Kidney (tissue), 13 donors: ENCODE measurements at regions not wholly inside any gene's neighbourhood (a gene's known extent, or its start where the extent isn't known, plus 50 kb on each side); places are given as distances from the start of the nearest gene placed in this dataset.

ENCODE experiments used
- DNase-seq, 5 donors: peaks; one replicate each; pipeline ENCODE4 v3.0.0-alpha.2; 2013 to 2020
- FAIRE-seq: peaks from 2 replicates; lab custom pipeline; 2012; peaks lifted over from hg19 to GRCh38; lab: Jason Lieb, UNC
- H3K27ac ChIP-seq, 2 donors: one replicate each; pipeline ENCODE4 v1.7.0; 2013; ENCODE audit warnings: low read depth in 2 of 2, low read length in 2 of 2, inconsistent platforms in 1 of 2
- H3K27me3 ChIP-seq: one replicate; pipeline ENCODE4 v1.7.1; 2013; ENCODE audit warnings: low read length, inconsistent platforms; ENCODE audit not compliant: control insufficient read depth, insufficient read depth
- H3K36me3 ChIP-seq, 3 donors: one replicate each; pipeline versions ENCODE4 v1.7.0 to v1.7.1; 2013; ENCODE audit warnings: low read length in 3 of 3, control low read depth in 1 of 3, inconsistent platforms in 1 of 3; ENCODE audit not compliant: insufficient read depth in 3 of 3, control insufficient read depth in 2 of 3
- H3K4me1 ChIP-seq, 3 donors: one replicate each; pipeline versions ENCODE4 v1.7.0 to v1.7.1; 2013; ENCODE audit warnings: low read length in 3 of 3, inconsistent platforms in 1 of 3, low read depth in 1 of 3; ENCODE audit not compliant: control insufficient read depth in 2 of 3, insufficient read depth in 2 of 3
- H3K4me3 ChIP-seq, 3 donors: one replicate each; pipeline versions ENCODE4 v1.7.0 to v1.8.1; 2013; ENCODE audit warnings: low read length in 3 of 3, control low read depth in 1 of 3, inconsistent platforms in 1 of 3
- H3K9ac ChIP-seq, 3 donors: one replicate each; pipeline versions ENCODE4 v1.7.0 to v1.7.1; 2013; ENCODE audit warnings: low read length in 3 of 3, control low read depth in 1 of 3, inconsistent platforms in 1 of 3
- H3K9me3 ChIP-seq, 3 donors: one replicate each; pipeline versions ENCODE4 v1.7.0 to v1.7.1; 2013; ENCODE audit warnings: low read length in 3 of 3, control low read depth in 1 of 3, inconsistent platforms in 1 of 3; ENCODE audit not compliant: control insufficient read depth in 2 of 3, insufficient read depth in 1 of 3
- CTCF ChIP-seq: IDR thresholded peaks from 3 replicates; pipeline ENCODE4 v1.5.1; 2012; ENCODE audit warnings: mild to moderate bottlenecking, moderate library complexity, borderline replicate concordance; ENCODE audit not compliant: insufficient read depth; ENCODE audit errors: extremely low read depth
- intact Hi-C: fragments of 100-400 bp; cut with DNase I; formaldehyde crosslinking; loops from one replicate; pipeline ENCODE4 v1.11.1; 2022
- donor health status: control.
- donor health status: control.
- donor health status: control.
- donor health status: control.
- donor health status: control.
- donor health status: DM: yes; HTN: yes; CAD: no.
- donor health status: Normal renal cell carcinoma (clear cell type).

GRCh38 chr4:52234561-52235440, 183.7 kb downstream of the SPATA18 start:
- H3K4me3 ChIP-seq = peak overlapping the region in 2 of 3 donors; percentile 4 to 15
- no peak overlapping the region for H3K27ac ChIP-seq
- no peaks in the 10 kb centered on the region for H3K36me3 ChIP-seq
- DNase-seq (peak in 3 of 5 donors; percentile 18 to 89 (median 77)), FAIRE-seq (peak; percentile 91)
- peak; percentile 53 for TF ChIP-seq CTCF
- H3K4me1 ChIP-seq = peaks cover 0 to 6% (median 4%) of the 10 kb centered on the region in 3 donors
- no peak overlapping the region for H3K9ac ChIP-seq
- H3K27me3 ChIP-seq = no peaks in the 10 kb centered on the region
- no peaks in the 10 kb centered on the region for H3K9me3 ChIP-seq
- intact Hi-C loops = no loop called here

DNA sequence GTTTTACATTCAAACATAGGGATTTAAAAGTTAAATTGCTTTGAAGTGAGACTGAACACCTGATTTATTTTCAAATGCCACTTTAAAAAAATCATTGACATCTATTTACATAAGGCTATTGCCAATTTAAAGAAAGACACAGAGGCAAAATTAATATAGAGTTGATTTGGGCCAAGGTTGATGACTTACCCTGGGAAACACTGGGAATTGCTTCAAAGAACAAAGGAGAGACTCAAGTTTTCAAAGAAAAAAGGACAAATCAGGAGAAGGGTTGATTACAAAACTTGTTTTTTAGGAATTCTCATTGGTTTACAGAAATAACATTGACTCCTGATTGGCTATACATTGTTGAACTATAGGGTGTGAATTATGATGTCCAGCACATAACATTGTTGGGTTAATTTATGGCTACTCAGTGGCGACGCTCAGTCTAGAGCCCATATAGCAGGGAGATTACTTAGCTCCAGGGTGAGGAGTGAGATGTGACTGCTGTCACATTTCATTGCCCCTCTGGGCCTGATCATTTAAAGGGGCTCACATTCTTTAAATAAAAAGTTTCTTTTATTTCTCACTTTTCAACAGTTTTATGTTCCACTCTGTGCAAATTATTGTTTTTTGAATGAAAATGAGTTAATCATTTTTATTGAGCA, 184.6 kb downstream of the SPATA18 start:
- H3K36me3 ChIP-seq = no peaks in the 10 kb centered on the region
- no peak overlapping the region for H3K9ac ChIP-seq
- DNase-seq (peak in 3 of 5 donors; percentile 46 to 94 (median 80)), FAIRE-seq (no peak)
- H3K4me1 ChIP-seq = peaks cover 0 to 6% (median 4%) of the 10 kb centered on the region in 3 donors
- no peak overlapping the region for H3K27ac ChIP-seq
- intact Hi-C loops = no loop called here
- no peaks in the 10 kb centered on the region for H3K9me3 ChIP-seq
- no peak for TF ChIP-seq CTCF
- no peak overlapping the region for H3K4me3 ChIP-seq
- H3K27me3 ChIP-seq = no peaks in the 10 kb centered on the region

DNA sequence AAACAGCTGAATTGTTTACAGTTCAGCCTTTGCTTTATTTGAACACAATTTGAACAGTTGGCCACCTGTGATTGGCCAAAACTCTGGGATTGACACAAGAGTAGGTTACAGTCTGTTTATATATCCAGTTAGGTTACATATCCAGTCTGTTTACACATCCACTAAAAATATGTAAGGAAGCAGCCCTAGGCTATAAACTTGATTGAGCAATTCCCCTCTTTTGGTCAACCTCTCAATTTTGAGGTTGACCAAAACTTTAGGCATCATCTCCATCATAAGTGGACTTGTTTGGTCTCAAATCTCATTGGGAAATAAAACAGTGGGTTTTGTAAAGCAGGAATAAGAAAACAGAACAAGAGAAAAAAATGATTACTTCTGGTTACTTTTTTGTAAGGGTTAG, 190.8 kb downstream of the SPATA18 start:
- Histone ChIP-seq H3K4me3 (no peak overlapping the region), H3K9me3 (peaks cover 0 to 3% (median 0%) of the 10 kb centered on the region in 3 donors), H3K27me3 (no peaks in the 10 kb centered on the region), H3K27ac (no peak overlapping the region), H3K4me1 (peaks cover 0 to 7% (median 2%) of the 10 kb centered on the region in 3 donors), H3K9ac (no peak overlapping the region), H3K36me3 (no peaks in the 10 kb centered on the region)
- TF ChIP-seq CTCF = no peak
- intact Hi-C loops = no loop called here
- DNase-seq = no peak
- no peak for FAIRE-seq
